A673 (cell line): ENCODE measurements at regions not wholly inside any gene's neighbourhood (a gene's known extent, or its start where the extent isn't known, plus 50 kb on each side); places are given as distances from the start of the nearest gene placed in this dataset.

Experiments used
- BruUV-seq: library from RNA; stranded (reverse); fragments of 400-500 nt; replicated peaks from 2 replicates; lab custom pipeline; 2021; lab: Mats Ljungman, UMichigan
- CTCF ChIA-PET: fragments of 300-600 bp; sonication (Branson Sonifier 250); formaldehyde crosslinking; loops from one replicate; lab custom pipeline; 2022; ENCODE audit warnings: antibody characterized with exemption; lab: Charles Lee
- POLR2A ChIA-PET: fragments of 300-600 bp; sonication (Branson Sonifier 250); formaldehyde crosslinking; loops from one replicate; lab custom pipeline; 2022; ENCODE audit warnings: antibody characterized with exemption; ENCODE audit not compliant: low non-redundant PET; lab: Charles Lee
- DNase-seq: peaks from one replicate; pipeline ENCODE4 v3.0.0-alpha.2; 2015; ENCODE audit warnings: low spot score
- H3K27ac ChIP-seq: fragments of 200-600 bp; sonication (generic); 2 replicates; pipeline ENCODE4 v1.5.1; 2016; ENCODE audit warnings: mixed run types, low read depth, mild to moderate bottlenecking, mixed read lengths, antibody characterized with exemption, low read length; ENCODE audit not compliant: poor library complexity, severe bottlenecking
- H3K27me3 ChIP-seq: fragments of 200-600 bp; sonication (generic); replicated peaks from 2 replicates; pipeline ENCODE4 v1.6.1; 2017; ENCODE audit warnings: mixed run types, low read depth, mild to moderate bottlenecking, mixed read lengths, antibody characterized with exemption, low read length; ENCODE audit not compliant: insufficient read depth, poor library complexity
- H3K36me3 ChIP-seq: fragments of 200-600 bp; sonication (generic); 2 replicates; pipeline ENCODE4 v1.6.1; 2016; ENCODE audit warnings: mixed run types, mild to moderate bottlenecking, mixed read lengths, antibody characterized with exemption, low read length; ENCODE audit not compliant: insufficient read depth, poor library complexity, severe bottlenecking
- H3K4me1 ChIP-seq: fragments of 200-600 bp; sonication (generic); 2 replicates; pipeline ENCODE4 v1.6.1; 2017; ENCODE audit warnings: mixed run types, mild to moderate bottlenecking, mixed read lengths, antibody characterized with exemption, low read length; ENCODE audit not compliant: insufficient read depth, poor library complexity, severe bottlenecking
- H3K4me3 ChIP-seq: fragments of 200-600 bp; sonication (generic); 2 replicates; pipeline ENCODE4 v1.5.1; 2016; ENCODE audit warnings: low read depth, mixed run types, mild to moderate bottlenecking, mixed read lengths, low read length; ENCODE audit not compliant: poor library complexity, severe bottlenecking
- H3K9me3 ChIP-seq: fragments of 200-600 bp; sonication (generic); 2 replicates; pipeline ENCODE4 v1.6.1; 2016; ENCODE audit warnings: mixed run types, low read depth, mild to moderate bottlenecking, mixed read lengths, antibody characterized with exemption, low read length; ENCODE audit not compliant: poor library complexity, severe bottlenecking
- CTCF ChIP-seq: fragments of 300-800, 200-600 bp; sonication (generic); conservative IDR thresholded peaks from 2 replicates; pipeline ENCODE4 v1.5.1; 2017; ENCODE audit warnings: low read depth, mild to moderate bottlenecking, antibody characterized with exemption, low read length, moderate library complexity, mixed read lengths
- EZH2 ChIP-seq: fragments of 200-600 bp; sonication (generic); IDR thresholded peaks from 2 replicates; pipeline ENCODE4 v1.6.1; 2017; ENCODE audit warnings: borderline replicate concordance, low read depth, mild to moderate bottlenecking, mixed read lengths, antibody characterized with exemption, low read length; ENCODE audit not compliant: poor library complexity, severe bottlenecking
- intact Hi-C: fragments of 100-400 bp; cut with micrococcal nuclease; formaldehyde crosslinking; loops from one replicate; pipeline ENCODE4 v1.10.0; 2022; ENCODE audit not compliant: unreplicated experiment

GRCh38 chr5:3190433-3190832 lies 405.2 kb upstream of the IRX1 start:
- Histone ChIP-seq H3K4me1 (no peaks in the 10 kb centered on the region), H3K27me3 (no peaks in the 10 kb centered on the region), H3K27ac (no peak overlapping the region), H3K9me3 (peaks cover 40% of the 10 kb centered on the region), H3K4me3 (no peak overlapping the region), H3K36me3 (no peaks in the 10 kb centered on the region)
- no peak for DNase-seq
- POLR2A ChIA-PET = no interaction called here
- intact Hi-C loops = no loop called here
- CTCF ChIA-PET = no interaction called here
- BruUV-seq = no TSS peak
- TF ChIP-seq EZH2 = no peak
- TF ChIP-seq CTCF = no peak

GRCh38 chr5:3187771-3188425 lies 407.7 kb upstream of the IRX1 start:
- no peak overlapping the region for H3K27ac ChIP-seq
- no peaks in the 10 kb centered on the region for H3K4me1 ChIP-seq
- H3K9me3 ChIP-seq = peaks cover 53% of the 10 kb centered on the region
- intact Hi-C loops = no loop called here
- CTCF ChIA-PET = no interaction called here
- no peak for DNase-seq
- H3K4me3 ChIP-seq = no peak overlapping the region
- POLR2A ChIA-PET = no interaction called here
- H3K36me3 ChIP-seq = no peaks in the 10 kb centered on the region
- no peaks in the 10 kb centered on the region for H3K27me3 ChIP-seq
- TF ChIP-seq EZH2 (no peak), CTCF (no peak)
- no TSS peak for BruUV-seq

- H3K4me3 ChIP-seq = no peak overlapping the region
- H3K36me3 ChIP-seq = no peaks in the 10 kb centered on the region
- H3K27me3 ChIP-seq = no peaks in the 10 kb centered on the region
- ChIA-PET CTCF (no interaction called here), POLR2A (no interaction called here)
- H3K9me3 ChIP-seq = peaks cover 47% of the 10 kb centered on the region
- no peaks in the 10 kb centered on the region for H3K4me1 ChIP-seq
- DNase-seq = no peak
- H3K27ac ChIP-seq = no peak overlapping the region
- intact Hi-C loops = no loop called here
- TF ChIP-seq CTCF (no peak), EZH2 (no peak)
- no TSS peak for BruUV-seq
These were observed 408.8 kb upstream of the IRX1 start for GRCh38 chr5:3186736-3187405.
